ENCODE measurements at regions not wholly inside any gene's neighbourhood (a gene's known extent, or its start where the extent isn't known, plus 50 kb on each side); places are given as distances from the start of the nearest gene placed in this dataset.

DNA sequence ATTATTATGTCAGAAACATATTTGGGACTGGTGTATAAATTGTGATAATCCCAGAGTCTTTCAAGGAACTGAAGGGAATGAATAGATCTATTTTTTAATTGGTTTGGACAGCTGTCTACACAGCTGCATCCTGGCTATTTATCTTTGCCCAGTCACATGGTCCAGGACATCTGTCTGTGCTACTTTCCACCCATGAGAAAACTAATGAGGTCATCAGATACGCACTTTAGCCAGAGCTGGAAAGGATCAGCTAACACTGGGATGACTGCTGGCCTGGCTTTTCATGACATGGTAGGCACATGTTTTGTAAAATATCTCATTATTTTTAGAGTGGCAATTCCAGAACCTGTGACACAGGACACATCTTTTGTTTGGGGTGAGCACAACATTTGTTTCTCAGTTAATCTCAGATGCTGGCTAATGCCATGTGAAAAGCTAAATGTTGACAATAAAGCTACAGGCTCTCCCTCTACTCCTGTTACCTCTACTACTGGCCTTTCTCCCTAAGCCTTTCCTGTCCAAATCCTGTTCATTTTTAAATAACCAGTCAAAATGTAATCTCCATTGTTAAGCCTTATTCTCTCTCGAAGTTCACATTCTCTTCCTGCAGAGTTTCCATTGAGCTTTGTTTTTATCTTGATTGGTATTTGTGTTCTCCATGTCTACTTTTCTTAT lies 500.7 kb downstream of the RIT2 start:
- no peaks in the 10 kb centered on the region for H3K27me3 ChIP-seq (ENCODE audit: control insufficient read depth, insufficient read depth, low read length)
- no peaks in the 10 kb centered on the region for H3K9me3 ChIP-seq (ENCODE audit: control insufficient read depth, insufficient read depth, low read length)
- H3K36me3 ChIP-seq (ENCODE audit: control insufficient read depth, insufficient read depth, low read length) = no peaks in the 10 kb centered on the region
- H3K4me3 ChIP-seq (ENCODE audit: low read depth, low read length) = no peak overlapping the region
- no peak overlapping the region for H3K9ac ChIP-seq (ENCODE audit: low read depth, low read length)
- H3K27ac ChIP-seq (ENCODE audit: low read depth, low read length) = no peak overlapping the region
- no peaks in the 10 kb centered on the region for H3K4me1 ChIP-seq (ENCODE audit: control insufficient read depth, insufficient read depth, low read length)

DNA sequence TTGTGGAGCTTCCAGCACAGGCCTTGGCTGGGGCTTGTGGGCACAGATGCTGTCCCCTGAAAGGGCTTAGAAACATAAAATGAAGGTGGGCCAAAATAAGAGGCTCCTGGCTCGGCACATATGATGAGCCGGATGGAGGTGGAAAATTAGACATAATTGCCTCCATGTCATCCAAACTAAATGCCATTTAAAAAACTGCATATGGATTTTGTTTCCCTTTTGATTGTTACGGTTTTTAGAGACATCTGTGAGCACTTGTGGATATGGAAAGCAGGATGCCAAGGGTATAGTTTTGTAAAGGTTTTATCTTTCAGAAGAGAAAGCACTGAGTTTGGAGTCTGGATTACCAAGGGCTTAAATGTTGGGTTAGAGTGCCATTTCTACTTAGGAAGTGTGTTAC lies 498.3 kb downstream of the RIT2 start:
- Histone ChIP-seq H3K27me3 (ENCODE audit: control insufficient read depth, insufficient read depth, low read length) (no peaks in the 10 kb centered on the region), H3K36me3 (ENCODE audit: control insufficient read depth, insufficient read depth, low read length) (no peaks in the 10 kb centered on the region), H3K9me3 (ENCODE audit: control insufficient read depth, insufficient read depth, low read length) (no peaks in the 10 kb centered on the region), H3K9ac (ENCODE audit: low read depth, low read length) (no peak overlapping the region), H3K4me3 (ENCODE audit: low read depth, low read length) (no peak overlapping the region), H3K27ac (ENCODE audit: low read depth, low read length) (no peak overlapping the region), H3K4me1 (ENCODE audit: control insufficient read depth, insufficient read depth, low read length) (0 out of 2 replicates have a peak, but pooled peaks cover 3% of the 10 kb centered on the region)

DNA sequence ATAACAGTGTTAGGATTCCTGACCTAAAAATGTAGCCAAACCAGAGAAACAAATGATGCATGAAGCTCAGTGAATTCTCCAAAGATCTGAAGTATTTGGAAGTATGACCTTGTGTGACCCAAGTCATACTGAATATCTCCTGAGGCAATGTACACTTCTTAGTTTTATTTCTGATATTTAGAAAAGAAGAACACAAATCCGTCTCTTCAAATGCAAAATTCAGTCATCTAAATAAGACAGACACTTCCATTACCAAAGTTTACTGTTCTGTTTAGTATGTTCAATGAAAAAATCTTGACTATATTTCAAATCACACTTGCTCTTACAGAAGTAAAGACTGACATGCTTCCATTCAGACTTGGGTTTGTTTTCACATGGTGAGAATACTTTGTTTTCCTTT lies 495.7 kb downstream of the RIT2 start:
- Histone ChIP-seq H3K4me1 (ENCODE audit: control insufficient read depth, insufficient read depth, low read length) (0 out of 2 replicates have a peak, but pooled peaks cover 3% of the 10 kb centered on the region), H3K27me3 (ENCODE audit: control insufficient read depth, insufficient read depth, low read length) (no peaks in the 10 kb centered on the region), H3K27ac (ENCODE audit: low read depth, low read length) (no peak overlapping the region), H3K9me3 (ENCODE audit: control insufficient read depth, insufficient read depth, low read length) (no peaks in the 10 kb centered on the region), H3K9ac (ENCODE audit: low read depth, low read length) (no peak overlapping the region), H3K36me3 (ENCODE audit: control insufficient read depth, insufficient read depth, low read length) (no peaks in the 10 kb centered on the region), H3K4me3 (ENCODE audit: low read depth, low read length) (no peak overlapping the region)

DNA sequence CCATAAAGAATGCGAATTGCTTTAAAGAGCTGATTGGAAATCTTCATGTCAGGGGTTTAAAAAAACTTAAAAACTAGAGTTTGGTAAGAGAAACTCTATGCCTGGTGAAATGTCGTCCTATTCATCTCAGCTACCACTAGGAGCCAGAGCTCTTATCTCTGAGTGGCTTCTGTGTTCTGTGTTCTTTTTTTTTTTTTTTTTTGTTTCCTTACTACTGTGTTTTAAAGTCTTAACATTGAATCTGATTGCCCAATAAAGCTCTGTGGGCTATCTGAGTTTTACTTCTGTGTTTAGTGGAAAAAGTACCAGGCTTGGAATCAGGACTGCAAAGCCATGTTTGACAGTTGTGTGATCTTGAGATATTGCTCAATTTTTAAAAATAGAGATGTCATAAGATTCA lies 494.8 kb downstream of the RIT2 start:
- Histone ChIP-seq H3K27ac (ENCODE audit: low read depth, low read length) (no peak overlapping the region), H3K9ac (ENCODE audit: low read depth, low read length) (no peak overlapping the region), H3K27me3 (ENCODE audit: control insufficient read depth, insufficient read depth, low read length) (no peaks in the 10 kb centered on the region), H3K4me3 (ENCODE audit: low read depth, low read length) (no peak overlapping the region), H3K36me3 (ENCODE audit: control insufficient read depth, insufficient read depth, low read length) (no peaks in the 10 kb centered on the region), H3K9me3 (ENCODE audit: control insufficient read depth, insufficient read depth, low read length) (no peaks in the 10 kb centered on the region), H3K4me1 (ENCODE audit: control insufficient read depth, insufficient read depth, low read length) (0 out of 2 replicates have a peak, but pooled peaks cover 3% of the 10 kb centered on the region)

DNA sequence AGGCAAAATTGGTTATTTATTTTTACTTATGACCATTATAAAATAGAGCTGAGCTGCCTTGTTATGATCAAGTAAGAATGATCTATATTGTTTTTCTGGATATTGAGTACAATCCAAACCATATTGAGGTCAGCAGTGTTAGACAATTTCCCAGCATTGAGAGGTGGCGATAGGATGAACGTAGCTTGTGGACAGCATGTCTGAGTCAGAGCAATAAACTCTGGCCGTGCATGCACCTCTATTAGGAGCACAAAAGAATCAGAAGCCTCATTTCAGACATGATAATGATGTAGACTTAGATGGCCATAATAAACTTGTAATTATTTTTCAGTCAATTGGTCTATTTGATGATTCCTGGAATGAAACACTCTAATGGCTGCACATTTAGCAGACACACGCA lies 491.6 kb downstream of the RIT2 start:
- no peaks in the 10 kb centered on the region for H3K27me3 ChIP-seq (ENCODE audit: control insufficient read depth, insufficient read depth, low read length)
- H3K9ac ChIP-seq (ENCODE audit: low read depth, low read length) = no peak overlapping the region
- no peaks in the 10 kb centered on the region for H3K36me3 ChIP-seq (ENCODE audit: control insufficient read depth, insufficient read depth, low read length)
- 0 out of 2 replicates have a peak, but pooled peaks cover 3% of the 10 kb centered on the region for H3K4me1 ChIP-seq (ENCODE audit: control insufficient read depth, insufficient read depth, low read length)
- H3K9me3 ChIP-seq (ENCODE audit: control insufficient read depth, insufficient read depth, low read length) = no peaks in the 10 kb centered on the region
- no peak overlapping the region for H3K4me3 ChIP-seq (ENCODE audit: low read depth, low read length)
- H3K27ac ChIP-seq (ENCODE audit: low read depth, low read length) = no peak overlapping the region

DNA sequence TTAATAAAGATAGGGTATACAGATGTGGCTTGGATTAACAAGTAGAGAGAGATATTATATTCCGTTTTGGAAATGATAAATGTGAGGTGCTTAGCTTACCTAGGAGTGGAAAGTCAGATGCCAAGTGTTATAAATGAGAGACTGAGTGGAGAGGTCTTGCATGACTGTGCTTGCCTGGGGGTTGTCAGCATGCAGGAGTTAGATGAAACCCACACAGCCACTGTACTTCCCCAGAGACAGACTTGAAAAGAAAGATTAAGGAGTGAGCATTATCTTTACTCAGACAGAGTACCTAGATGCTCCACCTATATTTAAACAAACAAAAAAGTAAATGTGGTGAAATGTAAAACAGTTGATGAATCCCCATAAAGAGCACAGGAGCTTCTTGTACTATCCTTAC lies 482.7 kb downstream of the RIT2 start:
- H3K4me1 ChIP-seq (ENCODE audit: control insufficient read depth, insufficient read depth, low read length) = peaks cover 8% of the 10 kb centered on the region
- H3K9me3 ChIP-seq (ENCODE audit: control insufficient read depth, insufficient read depth, low read length) = no peaks in the 10 kb centered on the region
- no peaks in the 10 kb centered on the region for H3K27me3 ChIP-seq (ENCODE audit: control insufficient read depth, insufficient read depth, low read length)
- no peak overlapping the region for H3K27ac ChIP-seq (ENCODE audit: low read depth, low read length)
- no peak overlapping the region for H3K4me3 ChIP-seq (ENCODE audit: low read depth, low read length)
- no peak overlapping the region for H3K9ac ChIP-seq (ENCODE audit: low read depth, low read length)
- no peaks in the 10 kb centered on the region for H3K36me3 ChIP-seq (ENCODE audit: control insufficient read depth, insufficient read depth, low read length)

DNA sequence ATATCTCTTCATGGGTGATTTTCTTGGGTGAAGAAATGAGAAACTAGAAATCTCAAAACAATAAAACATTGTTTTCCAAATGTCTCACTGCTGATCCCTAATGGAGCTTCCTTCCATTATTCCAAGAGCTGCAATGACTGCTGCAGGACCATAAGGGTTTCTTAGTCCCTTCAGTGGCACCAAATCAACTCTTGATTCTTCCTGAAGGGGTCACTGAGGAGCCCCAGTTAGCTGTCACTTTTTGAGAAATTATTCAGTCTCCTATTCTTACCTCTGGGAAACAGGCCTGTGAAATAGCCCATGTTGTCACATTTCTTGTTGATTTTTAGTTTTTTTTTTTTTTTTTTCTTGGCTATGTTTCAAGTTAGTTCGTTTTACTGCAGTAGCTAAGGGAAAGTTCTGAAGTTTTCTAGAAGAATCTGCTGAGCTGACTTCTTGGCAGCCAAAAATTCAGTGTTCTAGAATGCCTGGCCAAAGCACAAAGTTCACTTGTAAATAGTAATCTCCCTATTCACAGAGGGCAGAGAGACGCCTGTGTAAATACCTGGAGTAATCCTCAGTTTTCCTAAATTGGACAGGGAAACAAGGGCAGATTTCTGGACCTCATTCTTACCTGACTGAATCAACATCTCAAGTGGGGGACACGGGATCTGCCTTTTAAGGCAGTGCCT lies 480.0 kb downstream of the RIT2 start:
- no peak overlapping the region for H3K9ac ChIP-seq (ENCODE audit: low read depth, low read length)
- H3K9me3 ChIP-seq (ENCODE audit: control insufficient read depth, insufficient read depth, low read length) = no peaks in the 10 kb centered on the region
- no peak overlapping the region for H3K27ac ChIP-seq (ENCODE audit: low read depth, low read length)
- no peak overlapping the region for H3K4me3 ChIP-seq (ENCODE audit: low read depth, low read length)
- H3K4me1 ChIP-seq (ENCODE audit: control insufficient read depth, insufficient read depth, low read length) = peaks cover 8% of the 10 kb centered on the region
- H3K36me3 ChIP-seq (ENCODE audit: control insufficient read depth, insufficient read depth, low read length) = no peaks in the 10 kb centered on the region
- H3K27me3 ChIP-seq (ENCODE audit: control insufficient read depth, insufficient read depth, low read length) = no peaks in the 10 kb centered on the region

DNA sequence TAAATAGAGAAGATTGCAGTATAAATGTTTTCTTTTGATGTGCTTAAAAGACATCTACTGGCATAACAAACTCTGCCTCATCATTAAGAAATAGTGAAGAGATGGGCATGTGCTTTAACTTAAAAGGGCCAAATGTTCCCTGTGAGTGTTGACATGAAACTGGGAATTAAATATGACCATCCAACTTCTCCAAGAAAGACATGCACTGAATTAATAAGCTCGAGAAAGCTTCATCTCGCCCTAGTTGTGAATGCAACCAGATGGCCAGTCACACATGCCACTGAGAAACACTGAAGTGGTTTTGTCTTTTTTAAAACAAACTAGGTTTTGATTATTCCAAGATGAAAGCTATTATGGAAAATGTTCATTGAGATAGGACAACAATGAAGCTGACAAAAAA lies 479.2 kb downstream of the RIT2 start:
- no peaks in the 10 kb centered on the region for H3K27me3 ChIP-seq (ENCODE audit: control insufficient read depth, insufficient read depth, low read length)
- H3K9ac ChIP-seq (ENCODE audit: low read depth, low read length) = no peak overlapping the region
- H3K4me1 ChIP-seq (ENCODE audit: control insufficient read depth, insufficient read depth, low read length) = peaks cover 6% of the 10 kb centered on the region
- no peaks in the 10 kb centered on the region for H3K9me3 ChIP-seq (ENCODE audit: control insufficient read depth, insufficient read depth, low read length)
- H3K4me3 ChIP-seq (ENCODE audit: low read depth, low read length) = no peak overlapping the region
- H3K27ac ChIP-seq (ENCODE audit: low read depth, low read length) = no peak overlapping the region
- H3K36me3 ChIP-seq (ENCODE audit: control insufficient read depth, insufficient read depth, low read length) = no peaks in the 10 kb centered on the region

DNA sequence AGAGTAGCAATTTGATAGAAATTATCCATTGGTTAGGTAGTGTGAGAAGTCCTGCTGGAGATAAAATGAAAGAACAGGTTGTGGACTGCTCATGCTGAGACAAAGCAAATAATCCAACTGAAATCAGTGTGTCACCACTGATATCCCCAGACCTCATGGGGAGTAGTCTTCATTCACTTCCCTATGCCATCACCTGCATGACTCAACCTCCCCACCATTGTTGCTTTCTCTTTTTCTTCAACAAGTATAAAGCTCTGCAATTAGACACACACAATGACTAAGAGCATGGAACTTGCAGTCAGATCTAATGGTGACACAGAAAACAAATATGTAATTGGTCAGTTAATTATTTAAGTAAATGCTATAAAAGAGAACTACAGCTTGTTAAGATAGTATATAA lies 475.3 kb downstream of the RIT2 start:
- Histone ChIP-seq H3K27ac (ENCODE audit: low read depth, low read length) (no peak overlapping the region), H3K4me3 (ENCODE audit: low read depth, low read length) (no peak overlapping the region), H3K27me3 (ENCODE audit: control insufficient read depth, insufficient read depth, low read length) (no peaks in the 10 kb centered on the region), H3K9me3 (ENCODE audit: control insufficient read depth, insufficient read depth, low read length) (no peaks in the 10 kb centered on the region), H3K4me1 (ENCODE audit: control insufficient read depth, insufficient read depth, low read length) (0 out of 2 replicates have a peak, but pooled peaks cover under 1% of the 10 kb centered on the region), H3K36me3 (ENCODE audit: control insufficient read depth, insufficient read depth, low read length) (no peaks in the 10 kb centered on the region), H3K9ac (ENCODE audit: low read depth, low read length) (no peak overlapping the region)

DNA sequence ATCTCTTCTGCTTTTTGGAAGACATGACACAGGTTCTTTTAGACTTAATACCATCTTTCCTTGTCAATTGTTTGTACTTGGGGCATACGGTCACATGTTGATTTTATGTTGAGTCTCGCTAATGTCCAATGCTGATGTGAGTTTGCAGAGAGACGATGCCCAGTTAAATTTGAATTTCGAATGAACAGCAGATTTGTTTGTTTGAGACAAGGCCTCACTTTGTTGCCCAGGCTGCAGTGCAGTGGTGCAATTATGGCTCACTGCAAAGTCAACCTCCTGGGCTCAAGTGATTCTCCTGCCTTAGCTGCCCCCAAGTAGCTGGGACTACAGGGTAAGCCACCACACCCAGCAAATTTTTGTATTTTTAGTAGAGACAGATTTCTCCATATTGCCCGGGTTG lies 473.5 kb downstream of the RIT2 start:
- Histone ChIP-seq H3K27ac (ENCODE audit: low read depth, low read length) (no peak overlapping the region), H3K27me3 (ENCODE audit: control insufficient read depth, insufficient read depth, low read length) (no peaks in the 10 kb centered on the region), H3K4me3 (ENCODE audit: low read depth, low read length) (no peak overlapping the region), H3K4me1 (ENCODE audit: control insufficient read depth, insufficient read depth, low read length) (peaks cover 7% of the 10 kb centered on the region; the same call in 1 of the 2 replicates), H3K9ac (ENCODE audit: low read depth, low read length) (no peak overlapping the region), H3K36me3 (ENCODE audit: control insufficient read depth, insufficient read depth, low read length) (no peaks in the 10 kb centered on the region), H3K9me3 (ENCODE audit: control insufficient read depth, insufficient read depth, low read length) (no peaks in the 10 kb centered on the region)

DNA sequence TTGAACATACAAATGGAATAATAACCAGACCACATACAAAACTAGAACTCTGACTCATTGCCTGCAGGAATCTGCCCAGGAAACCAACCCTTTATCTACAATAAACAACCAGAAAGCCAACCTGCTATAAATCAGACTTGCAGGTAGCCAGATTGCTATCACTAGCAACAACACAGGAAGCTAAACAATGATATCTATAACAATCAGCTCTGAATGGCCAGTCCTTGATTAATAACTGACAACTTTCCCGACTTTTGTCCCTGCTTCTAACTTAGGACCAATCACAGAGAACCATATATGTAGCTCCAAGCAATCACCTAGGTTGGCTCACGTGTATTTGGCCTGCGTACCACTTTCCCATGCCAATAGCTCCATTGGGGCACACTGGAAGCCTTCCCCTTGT lies 470.8 kb downstream of the RIT2 start:
- Histone ChIP-seq H3K27ac (ENCODE audit: low read depth, low read length) (no peak overlapping the region), H3K4me3 (ENCODE audit: low read depth, low read length) (no peak overlapping the region), H3K4me1 (ENCODE audit: control insufficient read depth, insufficient read depth, low read length) (peaks cover 7% of the 10 kb centered on the region; the same call in 1 of the 2 replicates), H3K9me3 (ENCODE audit: control insufficient read depth, insufficient read depth, low read length) (no peaks in the 10 kb centered on the region; the same call in 1 of the 2 replicates), H3K36me3 (ENCODE audit: control insufficient read depth, insufficient read depth, low read length) (no peaks in the 10 kb centered on the region), H3K27me3 (ENCODE audit: control insufficient read depth, insufficient read depth, low read length) (no peaks in the 10 kb centered on the region), H3K9ac (ENCODE audit: low read depth, low read length) (no peak overlapping the region)

Measured in HUES48 (cell line).